Epidermal melanocyte (primary cell): ENCODE measurements at regions not wholly inside any gene's neighbourhood (a gene's known extent, or its start where the extent isn't known, plus 50 kb on each side); places are given as distances from the start of the nearest gene placed in this dataset.
A peak's percentile ranks its signal among the peaks of the same experiment; 100 is the strongest.

ENCODE experiments used
- DNase-seq: peaks from one replicate; pipeline ENCODE4 v3.0.0; 2011; ENCODE audit warnings: low spot score; ENCODE audit not compliant: insufficient read length

DNA sequence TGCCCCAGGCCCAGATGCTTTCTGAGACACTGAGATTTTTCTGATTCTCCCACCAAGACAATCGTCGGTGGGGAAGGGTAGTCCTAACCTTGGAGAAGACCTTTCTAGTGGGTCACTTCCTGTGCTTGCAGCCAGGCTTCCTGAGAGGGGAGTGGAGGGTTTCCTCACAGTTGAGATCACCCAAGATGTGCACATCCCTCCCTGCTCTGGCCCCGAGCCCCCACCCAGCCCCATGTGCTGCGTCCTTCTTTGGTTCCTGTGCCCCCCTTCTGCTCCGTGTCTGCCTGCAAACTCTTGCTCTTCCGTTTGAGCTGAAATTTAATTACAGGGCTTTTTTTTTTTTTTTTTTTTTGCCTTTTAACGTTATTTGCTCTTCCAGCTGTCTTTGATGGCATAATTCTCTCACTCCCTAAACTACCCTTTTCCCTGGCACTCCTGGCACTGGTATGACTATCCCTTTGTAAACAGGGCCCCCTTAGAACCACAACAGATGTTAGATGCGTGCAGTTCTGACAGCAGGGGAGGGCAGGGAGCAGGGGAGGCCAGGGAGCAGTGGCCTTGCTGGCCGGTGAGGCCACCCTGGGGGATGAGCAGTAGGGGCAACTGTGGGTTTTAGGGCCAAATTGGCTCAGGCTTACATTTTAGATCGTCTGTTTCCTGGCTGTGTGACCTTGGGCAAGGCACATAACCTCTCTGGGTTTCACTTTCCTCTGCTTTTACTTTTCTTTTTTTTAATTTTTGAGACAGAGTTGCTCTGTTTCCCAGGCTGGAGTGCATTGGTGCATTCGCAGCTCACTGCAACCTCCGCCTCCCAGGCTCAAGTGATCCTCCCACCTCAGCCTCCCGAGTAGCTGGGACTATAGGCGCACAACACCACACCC lies 144.5 kb downstream of the PHETA1 start:
- peak; percentile 33 for DNase-seq

DNA sequence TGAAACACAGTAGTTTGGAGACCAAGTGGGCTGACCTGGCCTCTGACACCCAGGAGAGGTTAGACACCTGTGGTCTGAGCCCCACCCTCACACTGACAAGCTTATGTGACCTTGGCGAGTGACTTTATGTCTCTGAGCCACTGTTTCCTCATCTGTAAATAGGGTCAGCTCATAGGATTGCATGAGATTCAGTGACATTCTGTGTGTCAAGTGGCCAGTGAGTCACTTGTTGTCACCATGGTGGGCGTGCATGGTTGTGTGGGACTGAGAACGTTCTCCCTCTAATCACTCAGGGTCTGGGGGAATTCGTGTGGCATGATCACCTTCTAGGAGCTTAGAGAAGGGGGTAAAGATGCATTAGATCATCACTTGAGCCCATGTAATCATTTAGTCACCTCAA lies 146.4 kb downstream of the PHETA1 start:
- no peak for DNase-seq

DNA sequence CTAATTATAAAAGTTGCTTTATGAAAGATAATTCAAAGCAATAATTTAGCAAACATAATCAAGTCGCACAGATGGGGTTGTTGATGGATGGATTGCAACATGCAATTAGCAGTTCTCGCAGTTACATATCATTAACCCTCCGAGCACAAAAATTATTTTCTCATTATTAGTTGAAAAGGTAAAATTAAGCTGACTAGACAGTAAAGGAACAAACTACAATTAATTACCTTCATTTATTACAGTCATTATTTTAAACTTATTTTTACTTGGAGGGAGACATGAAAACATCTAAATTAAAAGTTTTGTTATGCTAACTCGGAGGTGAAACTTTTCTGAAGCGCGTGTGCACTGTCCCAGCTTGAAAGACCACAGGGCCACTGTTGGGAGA lies 146.9 kb downstream of the PHETA1 start:
- DNase-seq, result no peak

DNA sequence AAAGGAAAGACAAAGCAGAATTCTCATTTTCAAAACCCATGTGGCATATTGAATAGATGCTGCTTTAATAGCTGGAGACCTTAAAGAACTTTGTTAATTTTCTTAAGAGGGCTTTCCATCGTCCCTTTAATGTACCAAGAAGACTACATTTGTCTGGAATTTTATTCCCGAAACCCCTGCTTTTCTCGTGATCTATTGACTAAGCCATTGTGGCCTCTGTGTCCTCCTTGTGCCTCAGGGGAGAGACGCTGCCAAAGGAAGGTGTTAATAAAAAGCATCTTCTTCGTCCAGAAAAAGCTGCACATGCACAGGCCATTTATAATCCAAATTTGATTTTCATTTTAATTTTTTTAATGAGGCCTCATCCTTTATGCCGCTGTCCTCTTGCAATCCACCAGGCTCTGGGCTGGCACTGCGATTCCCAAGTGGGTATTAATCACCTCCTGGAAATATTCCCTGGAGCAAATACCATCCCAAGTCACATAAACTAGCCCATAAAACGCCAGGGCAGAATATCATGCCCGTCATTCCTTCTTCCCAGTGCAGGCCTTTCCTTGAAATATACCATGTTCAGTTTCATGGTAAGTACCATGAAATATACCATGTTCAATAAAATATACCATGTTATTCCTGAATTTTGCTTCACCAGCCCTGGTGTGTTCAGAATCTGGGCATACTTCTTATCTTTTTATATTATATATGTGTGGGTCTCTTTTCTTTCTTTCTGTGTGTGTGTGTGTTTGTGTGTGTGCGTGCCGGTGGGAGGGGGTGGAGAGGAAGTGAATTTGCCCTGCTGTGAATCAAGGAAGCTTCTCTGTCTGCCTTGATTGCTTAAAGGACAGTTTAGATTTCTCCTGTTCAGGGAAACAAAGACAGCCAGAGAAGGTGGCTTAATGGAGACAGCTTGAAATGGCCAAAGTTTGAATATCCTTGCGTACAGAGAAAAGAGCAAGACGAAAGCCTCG lies 147.6 kb downstream of the PHETA1 start:
- no peak for DNase-seq

DNA sequence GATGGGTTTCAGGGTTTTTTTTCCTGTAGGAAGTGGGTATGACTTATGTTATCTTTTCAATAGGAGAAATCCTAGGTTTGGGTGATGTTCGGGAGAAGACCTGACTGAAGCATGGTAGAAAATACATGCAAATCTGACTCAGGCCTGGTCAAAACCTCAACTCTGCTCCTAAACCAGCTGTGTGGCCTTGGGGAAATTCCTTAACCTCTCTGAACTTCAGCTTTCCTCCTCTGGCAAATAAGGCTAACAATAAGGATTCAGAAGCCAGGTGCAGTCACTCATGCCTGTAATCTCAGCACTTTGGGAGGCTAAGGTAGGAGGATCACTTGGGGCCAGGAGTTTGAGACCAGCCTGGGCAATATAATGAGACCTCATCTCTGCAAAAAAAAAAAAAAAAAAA lies 148.5 kb downstream of the PHETA1 start:
- DNase-seq, result no peak

DNA sequence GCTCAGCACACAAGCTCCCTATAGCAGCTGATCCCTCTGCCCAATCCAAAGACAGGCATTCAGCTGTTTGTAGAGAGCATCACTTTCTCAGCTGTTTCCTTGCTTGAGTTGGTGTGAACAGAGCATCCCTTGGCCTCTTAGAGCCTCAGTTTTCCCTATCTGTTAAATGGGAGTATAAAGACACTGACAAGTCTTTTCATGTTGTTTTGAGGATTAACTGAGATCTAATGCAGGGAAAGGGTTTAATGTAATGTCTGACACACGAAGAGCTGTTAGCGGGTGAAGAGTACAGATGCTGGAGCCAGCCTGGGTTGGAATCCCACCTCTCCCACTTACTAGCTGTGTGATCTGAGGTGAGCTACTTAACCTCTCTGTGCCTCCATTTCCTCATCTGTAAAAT lies 149.5 kb downstream of the PHETA1 start:
- DNase-seq, result no peak

DNA sequence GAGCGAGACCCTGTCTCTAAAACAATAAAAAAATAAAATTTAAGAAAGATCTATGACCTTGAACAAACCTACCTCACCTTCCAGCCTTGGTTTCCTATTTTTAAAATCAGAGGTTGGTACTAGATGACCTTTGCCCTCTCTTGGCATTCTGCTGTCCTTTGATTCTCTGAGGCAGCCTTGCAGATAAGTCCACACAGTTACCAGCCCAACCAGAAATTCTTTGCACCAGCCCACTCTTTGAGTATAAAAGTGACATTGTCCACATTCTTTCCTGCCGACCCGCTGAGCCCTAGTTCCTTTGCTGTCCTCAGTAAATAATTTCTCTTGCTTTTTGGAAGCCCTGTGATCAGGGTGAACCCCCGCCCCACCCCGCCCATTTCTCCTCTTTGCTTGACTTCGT lies 150.4 kb downstream of the PHETA1 start:
- no peak for DNase-seq

DNA sequence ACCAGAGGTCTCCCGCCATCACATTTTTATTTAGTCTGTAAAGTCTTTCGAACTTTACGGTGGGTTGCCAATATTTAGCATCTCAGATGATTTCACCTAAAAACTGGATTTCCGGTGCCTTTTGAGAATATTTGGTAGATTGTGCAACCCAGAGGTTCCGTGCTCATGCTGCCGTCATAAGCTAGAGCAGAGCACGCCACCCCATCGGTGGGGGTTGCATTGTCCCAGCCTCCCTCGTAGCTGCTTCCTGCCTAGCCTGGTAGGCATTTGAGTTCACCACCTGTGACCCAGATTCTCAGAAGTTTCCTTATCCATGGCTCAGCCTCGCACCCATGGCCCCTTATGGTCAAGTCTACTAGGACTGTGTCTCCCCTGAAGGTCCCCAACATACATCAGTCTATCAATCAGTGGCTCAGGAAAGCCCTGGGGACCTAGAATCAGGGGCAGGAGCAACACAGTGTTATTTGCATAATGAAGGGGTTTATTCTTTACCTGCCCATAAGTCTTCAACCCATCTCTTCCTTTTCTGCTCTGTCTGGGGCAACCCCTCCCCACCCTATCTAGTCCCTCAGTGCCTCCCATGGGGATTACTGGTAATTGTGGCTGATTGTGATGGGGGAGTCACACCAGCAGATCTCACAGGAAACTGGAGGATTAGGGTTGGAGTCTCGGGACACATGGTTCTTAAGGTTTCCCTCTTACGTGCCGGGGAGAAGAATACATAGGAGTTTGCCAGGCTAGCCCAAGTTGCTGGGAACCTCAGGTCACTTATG lies 152.3 kb downstream of the PHETA1 start:
- no peak for DNase-seq

DNA sequence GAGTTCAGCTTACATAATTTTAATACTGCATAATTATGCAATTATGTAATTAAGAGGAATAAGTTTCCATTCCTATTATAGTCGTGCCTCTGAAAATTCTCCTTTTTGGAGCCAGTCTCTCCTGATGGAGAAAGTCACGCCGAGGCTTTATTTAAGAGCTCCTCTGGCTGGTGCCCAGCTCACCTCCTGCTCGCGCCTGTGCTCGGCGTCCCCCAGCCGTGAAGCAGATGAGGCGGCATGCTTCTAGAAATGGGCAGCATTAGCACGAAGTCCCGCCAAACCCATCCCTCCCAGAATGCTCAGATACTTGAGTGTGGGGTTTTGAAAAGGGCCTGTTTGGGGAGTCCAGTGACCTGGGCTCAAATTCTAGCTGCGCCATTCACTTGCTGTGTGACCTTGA lies 153.0 kb downstream of the PHETA1 start:
- DNase-seq, result no peak

DNA sequence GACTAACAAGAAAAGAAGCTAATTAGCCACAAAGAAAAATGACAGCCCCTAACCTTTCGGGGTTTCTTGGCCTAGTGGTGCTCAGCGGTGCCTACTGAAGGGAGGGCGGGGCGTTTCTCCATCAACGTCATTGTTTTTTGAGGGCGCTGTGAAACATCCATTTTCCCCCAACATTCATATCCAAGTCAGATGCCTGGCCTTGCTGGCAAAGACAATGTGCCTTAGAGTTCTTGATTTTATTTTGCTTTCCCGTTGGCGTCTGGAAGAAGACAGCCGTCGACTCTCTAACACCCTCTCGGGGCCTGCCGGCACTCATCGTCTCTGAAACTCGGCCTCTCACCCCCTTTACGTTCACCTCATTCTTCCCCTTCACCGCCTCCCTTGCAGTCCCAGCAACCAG lies 154.5 kb downstream of the PHETA1 start:
- no peak for DNase-seq

DNA sequence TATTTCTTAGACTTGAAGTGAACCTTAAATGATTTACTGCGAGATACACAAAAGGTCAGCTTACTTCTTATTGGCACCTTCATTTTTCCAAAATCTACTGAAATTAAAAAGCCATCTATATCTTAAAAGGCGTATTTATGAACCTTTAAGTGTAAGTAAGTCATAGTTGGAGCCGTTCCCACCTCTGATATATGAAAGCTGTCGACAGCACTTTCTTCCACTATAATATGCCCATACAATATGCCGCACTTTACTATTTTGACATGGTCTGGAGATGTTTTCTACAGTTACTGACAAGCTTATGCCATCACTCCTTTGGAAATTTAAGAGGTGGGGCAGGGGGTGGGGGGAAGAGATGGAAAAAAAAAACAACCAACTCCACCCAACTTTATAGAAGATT lies 155.3 kb downstream of the PHETA1 start:
- no peak for DNase-seq

DNA sequence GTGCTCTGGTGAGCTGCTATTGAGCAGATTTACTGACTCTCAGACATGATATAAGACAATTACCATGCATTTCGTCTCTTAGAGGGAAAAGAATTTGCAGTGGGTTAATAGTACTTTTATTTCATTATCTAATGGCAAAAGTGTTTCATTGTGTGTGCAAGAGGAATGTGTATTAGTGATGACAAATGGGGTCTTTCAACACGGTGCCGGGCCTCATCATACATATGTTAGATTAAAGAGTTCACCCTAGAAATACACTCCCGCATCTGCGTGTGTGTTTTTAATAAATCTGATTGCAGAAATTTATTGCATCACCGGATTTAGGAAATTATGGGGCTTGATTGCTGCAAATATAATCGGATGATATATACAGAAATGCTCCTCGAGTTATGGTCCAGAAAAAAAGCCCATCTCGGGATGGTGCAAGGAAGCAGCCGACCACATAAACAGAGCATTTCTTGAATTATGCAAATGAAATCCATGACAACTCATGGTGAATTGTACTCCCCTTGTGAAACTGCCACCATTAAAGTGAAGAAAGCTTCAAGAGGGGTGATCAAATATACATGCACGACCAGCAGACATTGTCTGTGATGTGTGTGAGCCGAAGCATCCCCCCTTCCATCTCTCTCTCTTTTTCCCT lies 156.0 kb downstream of the PHETA1 start:
- no peak for DNase-seq

DNA sequence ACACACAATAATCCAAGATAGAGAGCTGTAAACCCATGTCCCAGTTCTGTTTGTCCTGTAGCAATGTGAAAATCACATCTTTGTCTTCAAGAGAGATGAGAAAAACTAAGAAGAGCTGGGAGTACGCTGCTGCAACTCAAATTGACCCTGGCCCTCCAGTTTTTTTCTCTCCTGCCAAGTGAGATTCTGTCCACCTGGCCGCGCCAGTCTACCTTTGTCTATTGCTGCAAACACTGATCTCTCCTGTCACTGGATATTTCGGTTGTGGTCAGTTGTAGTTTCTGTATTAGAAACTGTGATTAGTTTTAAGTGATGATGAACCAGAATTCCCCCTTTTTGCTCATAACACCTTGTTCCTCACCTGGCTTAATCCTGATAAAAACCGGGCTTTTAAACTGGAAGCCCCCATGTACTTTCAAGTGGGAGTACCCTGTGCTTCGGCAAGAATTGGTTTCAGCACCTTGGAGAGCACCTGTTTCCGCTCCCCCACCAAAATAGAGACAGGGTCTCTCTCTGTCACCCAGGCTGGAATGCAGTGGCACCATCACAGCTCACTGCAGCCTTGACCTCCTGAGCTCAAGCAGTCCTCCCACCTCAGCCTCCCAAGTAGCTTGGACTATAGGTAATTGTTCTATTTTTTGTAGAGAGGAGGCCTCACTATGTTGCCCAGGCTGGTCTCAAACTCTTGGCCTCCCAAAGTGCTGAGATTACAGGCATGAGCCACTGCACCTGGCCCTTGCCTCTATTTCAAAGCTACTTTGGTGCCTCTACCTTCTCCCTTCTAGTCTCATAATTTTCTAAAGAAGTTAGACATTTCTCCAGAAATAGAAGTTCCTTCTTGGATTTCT lies 156.8 kb downstream of the PHETA1 start:
- DNase-seq, result no peak

DNA sequence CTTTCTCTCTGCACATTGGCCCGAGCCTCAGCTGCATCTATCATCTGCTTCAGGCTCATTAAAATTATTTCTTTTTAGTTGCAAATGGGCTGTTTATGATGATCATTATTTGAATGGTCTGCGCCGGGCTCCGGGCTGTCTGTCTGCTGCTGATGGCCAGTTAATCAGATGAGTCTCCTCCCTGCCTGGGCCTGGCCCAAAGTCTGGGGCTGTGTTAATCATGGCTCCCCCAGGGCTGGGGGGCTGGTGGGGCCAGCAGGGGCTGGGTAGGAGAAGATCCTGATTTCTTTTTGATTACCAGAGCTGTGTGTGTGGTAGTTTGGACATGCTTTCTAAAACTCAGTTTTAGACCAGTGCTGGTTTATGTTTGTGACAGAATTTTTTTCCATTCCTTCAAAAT lies 159.1 kb downstream of the PHETA1 start:
- no peak for DNase-seq

DNA sequence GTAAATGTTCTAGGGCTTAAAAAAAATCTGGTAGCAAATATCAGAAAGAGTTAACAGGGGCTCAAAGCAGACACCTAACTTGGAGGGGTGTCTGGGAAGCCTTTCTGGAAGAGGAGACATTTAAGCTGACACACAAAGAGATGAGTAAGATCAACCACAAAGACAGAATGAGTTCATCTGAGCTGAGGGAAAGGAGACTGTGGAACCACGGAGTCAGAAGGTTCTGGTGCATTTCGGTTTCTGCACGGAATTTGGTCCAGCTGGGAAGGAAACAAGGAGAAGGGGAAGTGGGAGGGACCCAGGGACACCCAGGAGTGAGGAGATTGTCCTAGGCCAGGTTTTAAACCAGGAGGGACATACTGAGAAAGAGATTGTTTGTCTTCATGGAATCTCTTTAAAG lies 161.1 kb downstream of the PHETA1 start:
- no peak for DNase-seq

DNA sequence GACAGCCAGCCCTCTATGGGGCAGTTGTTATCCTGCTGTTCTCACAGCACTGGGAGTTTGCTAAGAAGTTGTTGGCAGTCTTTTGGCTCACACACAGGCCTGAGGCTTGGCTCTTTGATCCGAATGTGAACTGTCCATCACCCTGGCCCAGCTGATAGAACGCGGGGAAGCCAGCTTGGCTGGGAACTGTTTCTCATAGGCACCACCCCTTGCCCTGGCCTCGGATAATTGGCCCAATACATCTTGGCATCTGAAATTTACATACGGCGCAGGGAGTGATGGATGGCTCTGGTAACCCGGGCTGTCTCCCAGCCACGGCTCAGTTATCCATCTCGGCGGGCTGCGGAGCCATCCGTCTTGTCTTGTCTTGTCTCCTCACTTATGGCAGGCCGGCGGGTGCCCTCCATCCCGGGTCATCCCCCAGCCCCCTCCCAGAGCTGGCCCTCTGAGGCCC lies 164.1 kb downstream of the PHETA1 start:
- no peak for DNase-seq

DNA sequence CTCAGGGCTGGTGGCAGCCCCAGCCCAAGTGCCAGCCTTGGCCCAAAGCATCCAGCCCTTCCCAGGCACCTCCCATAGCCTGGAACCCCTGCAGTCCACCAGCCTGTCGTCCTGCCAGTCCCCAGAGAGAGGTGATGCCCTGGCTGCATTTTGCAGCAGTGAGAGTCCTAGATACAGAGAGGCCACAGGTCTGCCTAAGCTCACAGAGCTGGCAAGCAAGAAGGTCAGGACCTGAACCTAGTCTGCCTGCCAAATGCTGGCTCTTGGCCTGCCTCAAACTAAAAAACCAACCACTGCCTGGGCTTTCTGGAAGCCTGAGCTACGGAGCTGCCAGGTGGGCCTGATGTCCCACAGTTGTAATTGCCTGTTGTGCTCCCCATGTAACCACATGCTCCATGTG lies 164.9 kb downstream of the PHETA1 start:
- DNase-seq, result no peak

DNA sequence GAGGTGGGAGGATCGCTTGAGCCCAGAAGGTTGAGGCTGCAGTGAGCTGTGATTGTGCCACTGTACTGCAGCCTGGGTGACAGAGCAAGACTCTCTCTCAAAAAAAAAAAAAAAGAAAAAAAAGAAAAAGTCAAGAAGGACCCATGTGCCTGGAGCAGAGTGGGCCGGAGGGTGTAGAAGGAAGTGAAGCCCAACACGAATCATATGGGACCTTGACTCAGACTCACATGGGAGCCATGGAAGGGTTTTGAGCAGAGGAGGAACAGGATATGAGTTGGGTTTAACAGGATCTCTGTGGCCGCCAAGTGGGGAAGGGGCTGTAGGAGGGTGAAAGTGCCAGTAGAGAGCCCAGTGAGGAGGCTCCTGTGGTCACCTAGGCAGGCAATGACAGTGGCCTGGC lies 165.4 kb downstream of the PHETA1 start:
- no peak for DNase-seq

DNA sequence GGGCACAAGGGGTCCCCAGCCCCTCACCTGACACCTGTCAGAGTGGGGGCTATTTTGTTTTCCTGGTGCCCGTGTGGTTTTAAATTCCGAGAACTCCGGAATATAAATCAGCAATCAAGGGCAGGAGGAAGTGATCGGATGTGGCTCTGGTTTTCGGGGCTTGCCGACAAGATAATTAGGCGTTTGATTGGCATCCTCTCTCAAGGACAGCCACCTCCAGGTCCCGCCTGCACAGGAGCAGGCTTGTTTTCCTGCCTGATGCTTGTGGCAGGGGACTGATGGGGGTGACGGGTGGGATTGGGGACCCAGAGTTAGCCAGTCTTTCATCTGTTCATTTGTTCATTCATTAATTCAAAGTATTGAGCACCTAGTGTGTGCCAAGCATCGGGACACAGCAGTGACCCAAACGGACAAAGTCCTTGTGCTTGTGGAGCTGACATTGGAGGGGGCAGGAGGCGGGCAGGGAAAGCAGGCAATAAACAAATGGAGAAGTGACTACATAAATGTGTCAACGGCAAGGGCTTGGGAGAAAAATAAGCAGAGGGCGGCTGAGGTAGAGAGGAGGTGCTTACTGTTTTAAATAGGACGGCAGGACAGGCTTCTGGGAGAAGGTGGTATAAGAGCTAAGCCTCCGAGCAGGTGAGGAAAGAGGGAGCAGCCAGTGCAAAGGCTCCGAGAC lies 166.5 kb downstream of the PHETA1 start:
- no peak for DNase-seq
